ENCODE measurements at regions not wholly inside any gene's neighbourhood (a gene's known extent, or its start where the extent isn't known, plus 50 kb on each side); places are given as distances from the start of the nearest gene placed in this dataset.
"Not testable (repeated sequence)": the region's sequence is repeated elsewhere in the genome, so short reads cannot be mapped to it uniquely, and the experiment has no call there.

GRCh38 chrY:26167332-26167731, 545.4 kb downstream of the CDY1 start:
- DNase-seq = not testable (repeated sequence)

DNA sequence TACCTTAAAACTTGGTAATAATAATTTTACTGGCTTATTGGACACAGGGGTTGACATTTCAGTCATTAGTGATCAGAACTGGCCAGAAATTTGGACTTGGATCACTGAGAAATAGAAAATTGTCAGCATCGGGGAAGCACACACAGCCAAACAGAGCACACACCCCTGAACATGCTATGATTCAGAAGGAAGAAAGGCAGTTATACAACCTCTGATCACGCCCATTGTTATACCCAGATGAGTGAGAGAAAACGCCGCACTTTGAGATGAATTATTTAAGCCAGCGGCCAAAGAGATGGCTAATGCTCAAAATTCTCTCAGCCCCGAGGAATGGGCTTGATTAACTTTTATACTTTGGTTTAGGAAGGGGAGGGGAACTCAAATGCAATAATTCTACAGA, 557.4 kb downstream of the CDY1 start:
- DNase-seq = not testable (repeated sequence)

- not testable (repeated sequence) for DNase-seq
Observed at GRCh38 chrY:26224974-26225373, 603.1 kb downstream of the CDY1 start.

GRCh38 chrY:26225468-26225867, 603.6 kb downstream of the CDY1 start:
- not testable (repeated sequence) for DNase-seq

GRCh38 chrY:26240944-26241343, 619.0 kb downstream of the CDY1 start:
- DNase-seq = not testable (repeated sequence)

- DNase-seq = not testable (repeated sequence)
Observed at GRCh38 chrY:26254262-26254661, 632.3 kb downstream of the CDY1 start.

DNA sequence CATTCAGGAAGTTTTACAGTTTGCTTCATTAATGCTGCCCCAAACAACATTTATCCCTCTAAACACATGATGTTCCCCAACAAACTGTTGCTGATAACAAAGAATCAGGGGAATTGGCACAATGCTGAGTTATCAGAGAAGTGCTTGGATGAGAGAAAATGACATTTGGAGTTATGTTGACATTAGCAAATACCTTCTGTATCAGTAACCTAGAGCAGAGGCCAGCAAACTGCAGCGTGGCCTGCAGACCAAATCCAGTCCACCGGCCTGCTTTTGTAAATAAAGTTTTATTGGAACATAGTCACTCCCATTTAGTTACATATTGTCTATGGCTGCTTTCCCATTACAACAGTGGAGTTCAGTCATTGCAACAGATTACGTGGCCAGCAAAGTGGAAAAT, 643.5 kb downstream of the CDY1 start:
- DNase-seq = not testable (repeated sequence)

- not testable (repeated sequence) for DNase-seq
Observed at GRCh38 chrY:26268421-26268820, 646.5 kb downstream of the CDY1 start.

DNA sequence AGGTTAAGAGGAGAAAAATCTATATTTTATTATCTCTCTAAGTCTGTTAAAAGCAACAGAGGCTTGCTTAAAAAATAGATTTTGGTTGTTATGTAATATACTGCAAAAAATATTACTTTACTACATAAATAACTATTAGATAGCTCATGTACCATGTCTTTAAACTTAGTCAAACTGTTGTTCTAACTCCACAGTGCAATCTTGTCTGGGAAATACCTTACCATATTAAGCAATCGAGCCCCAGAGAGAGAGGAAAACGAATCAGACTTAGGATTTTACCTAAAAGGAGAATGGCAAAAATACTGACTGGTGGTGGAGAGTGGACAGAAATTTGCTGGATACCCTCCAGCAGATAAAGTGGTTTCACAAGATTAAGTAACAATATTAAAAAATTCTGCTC, 647.0 kb downstream of the CDY1 start:
- not testable (repeated sequence) for DNase-seq

GRCh38 chrY:26273089-26273488, 651.2 kb downstream of the CDY1 start:
- DNase-seq = not testable (repeated sequence)

DNA sequence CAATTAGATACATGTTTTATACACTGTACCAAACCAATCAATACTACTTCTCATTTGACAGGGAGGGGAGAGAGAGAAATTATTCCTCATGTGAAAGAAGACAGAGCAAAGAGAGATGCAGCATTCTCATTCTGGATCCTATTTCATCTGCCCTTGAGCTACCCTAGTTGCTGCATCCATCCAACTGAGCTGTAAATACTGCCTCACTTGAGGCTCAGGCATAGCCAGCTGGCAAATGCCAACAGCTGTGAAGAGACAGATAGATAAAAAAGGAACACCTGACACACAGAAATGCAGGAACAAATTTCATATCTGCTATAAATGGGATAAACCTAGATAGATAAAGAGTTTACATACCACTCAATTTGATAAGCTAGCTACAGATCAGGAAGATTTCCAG, 684.1 kb downstream of the CDY1 start:
- not testable (repeated sequence) for DNase-seq

DNA sequence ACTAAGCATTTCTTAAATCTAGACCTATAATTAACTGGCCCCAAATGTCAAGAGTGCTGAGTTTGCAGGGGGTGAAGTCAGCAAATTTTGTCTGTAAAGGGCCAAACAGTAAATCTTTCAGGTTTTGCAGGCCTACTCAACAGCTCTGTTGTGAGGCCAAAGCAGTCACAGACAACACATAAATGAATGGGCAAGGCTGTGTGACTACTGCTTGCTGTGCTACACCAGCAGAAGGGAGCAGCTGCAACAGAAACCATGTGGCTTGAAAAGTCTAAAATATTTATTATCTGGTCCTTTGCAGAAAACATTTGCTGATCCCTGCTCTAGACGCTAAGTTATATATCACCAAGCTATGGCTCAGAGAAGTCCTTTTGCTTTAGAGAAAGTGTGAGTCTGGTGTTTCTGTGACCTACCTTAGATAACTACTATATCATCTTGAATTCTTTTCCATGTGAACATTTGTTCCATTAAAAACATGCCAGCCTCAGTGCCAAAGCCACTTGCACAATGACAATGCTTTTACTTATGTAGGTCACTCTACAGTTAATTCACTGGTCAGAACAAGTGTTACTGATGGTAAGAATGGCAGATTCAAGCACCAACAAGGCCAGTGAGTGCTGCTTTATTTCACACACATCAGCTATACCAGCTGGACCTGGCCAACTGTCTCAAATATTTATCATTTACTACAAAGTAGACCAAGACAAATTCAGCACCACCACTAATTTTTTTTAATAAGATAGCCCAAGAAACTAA, 684.9 kb downstream of the CDY1 start:
- not testable (repeated sequence) for DNase-seq

GRCh38 chrY:26308308-26308707, 686.4 kb downstream of the CDY1 start:
- not testable (repeated sequence) for DNase-seq

DNA sequence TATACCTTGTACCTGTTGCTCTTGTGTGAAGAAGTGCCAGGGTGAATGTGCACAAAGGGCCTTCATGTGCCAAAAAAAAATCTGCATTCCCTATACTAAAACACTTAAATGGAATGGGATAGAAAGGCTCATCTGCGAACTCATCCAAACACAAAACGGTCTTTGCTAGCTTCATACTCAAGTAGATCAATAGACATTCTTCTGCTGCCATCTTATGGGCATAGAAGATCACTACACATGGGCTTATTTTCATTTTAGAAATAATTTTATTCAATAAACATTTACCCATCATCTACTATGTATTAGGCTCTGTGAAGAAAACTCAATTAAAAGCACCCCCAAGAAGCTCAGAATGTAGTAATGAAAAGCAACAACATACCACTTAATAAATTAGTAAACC, 693.1 kb downstream of the CDY1 start:
- peak; percentile 7 to 64 (median 63) for DNase-seq

GRCh38 chrY:26319488-26320202, 697.7 kb downstream of the CDY1 start:
- not testable (repeated sequence) for DNase-seq

GRCh38 chrY:26322756-26323155, 700.8 kb downstream of the CDY1 start:
- DNase-seq = not testable (repeated sequence)

- DNase-seq = not testable (repeated sequence)
Observed at GRCh38 chrY:26352931-26353330, 731.0 kb downstream of the CDY1 start.

- DNase-seq = no peak
Observed at GRCh38 chrY:26354191-26354590, 732.3 kb downstream of the CDY1 start.

- DNase-seq = not testable (repeated sequence)
Observed at GRCh38 chrY:26359869-26360268, 738.0 kb downstream of the CDY1 start.

DNA sequence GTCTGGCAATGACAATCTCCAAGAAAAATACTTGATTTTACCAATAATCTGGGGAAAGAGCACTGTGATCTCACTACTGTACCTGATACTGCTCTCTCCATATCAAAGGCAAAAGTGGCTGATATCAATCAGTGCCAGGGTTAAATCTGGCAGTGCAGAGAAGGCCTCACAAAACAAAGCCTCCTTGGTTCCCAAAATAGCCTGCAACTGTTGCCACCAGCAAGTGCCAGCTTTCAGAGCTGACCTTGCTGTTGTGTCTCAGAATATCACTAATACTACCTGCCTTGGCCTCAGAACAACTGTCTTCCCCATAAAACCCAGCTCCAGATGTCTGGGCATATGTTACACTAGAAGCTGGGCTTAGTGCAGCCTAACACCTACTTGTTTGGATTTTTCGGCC, 738.6 kb downstream of the CDY1 start:
- not testable (repeated sequence) for DNase-seq

DNA sequence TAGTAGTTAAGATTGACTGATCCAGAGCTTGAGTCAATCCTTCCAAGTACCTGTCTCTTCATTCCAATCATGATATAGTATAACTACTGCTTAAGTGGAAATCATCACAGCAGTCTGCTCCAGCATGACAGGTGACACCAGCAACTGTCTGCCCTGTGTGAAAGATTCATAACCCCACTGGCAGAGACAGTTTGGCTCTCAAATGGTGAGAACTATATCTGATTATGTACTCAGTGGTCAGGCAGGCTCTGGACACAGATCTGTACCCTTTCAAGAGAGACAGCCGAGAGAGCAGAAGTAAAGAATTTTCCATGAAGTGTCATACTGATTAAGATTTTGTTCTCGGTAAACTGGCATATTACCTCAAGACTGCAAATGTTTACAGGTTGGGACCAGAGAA, 741.5 kb downstream of the CDY1 start:
- DNase-seq = not testable (repeated sequence)

- DNase-seq = not testable (repeated sequence)
Observed at GRCh38 chrY:26366091-26366490, 744.2 kb downstream of the CDY1 start.

- DNase-seq = not testable (repeated sequence)
Observed at GRCh38 chrY:26372480-26372879, 750.6 kb downstream of the CDY1 start.
